IPS DF 19.7 (cell line): ENCODE measurements at regions not wholly inside any gene's neighbourhood (a gene's known extent, or its start where the extent isn't known, plus 50 kb on each side); places are given as distances from the start of the nearest gene placed in this dataset.

ENCODE experiments used
- DNase-seq: peaks from one replicate; pipeline ENCODE4 v3.0.0-alpha.2; 2013; ENCODE audit warnings: low read depth, low spot score

GRCh38 chr9:120292606-120293005 is 287.4 kb downstream of the CDK5RAP2 start:
- DNase-seq, result no peak

- DNase-seq, result no peak
Measured at GRCh38 chr9:120291050-120291449, 288.9 kb downstream of the CDK5RAP2 start.

GRCh38 chr9:120289990-120290975 is 289.7 kb downstream of the CDK5RAP2 start:
- DNase-seq, result no peak

- no peak for DNase-seq
Measured at GRCh38 chr9:120289098-120289497, 290.9 kb downstream of the CDK5RAP2 start.

- no peak for DNase-seq
Measured at GRCh38 chr9:120286530-120286929, 293.4 kb downstream of the CDK5RAP2 start.

- no peak for DNase-seq
Measured at GRCh38 chr9:120284821-120285220, 295.1 kb downstream of the CDK5RAP2 start.

- no peak for DNase-seq
Measured at GRCh38 chr9:120281665-120282064, 298.3 kb downstream of the CDK5RAP2 start.

GRCh38 chr9:120267929-120268328 is 312.0 kb downstream of the CDK5RAP2 start:
- no peak for DNase-seq

GRCh38 chr9:120265791-120266190 is 314.2 kb downstream of the CDK5RAP2 start:
- DNase-seq, result no peak

GRCh38 chr9:120264528-120264927 is 315.4 kb downstream of the CDK5RAP2 start:
- DNase-seq, result no peak

GRCh38 chr9:120263836-120264235 is 316.1 kb downstream of the CDK5RAP2 start:
- no peak for DNase-seq

GRCh38 chr9:120261419-120261818 is 318.5 kb downstream of the CDK5RAP2 start:
- no peak for DNase-seq

GRCh38 chr9:120259100-120259499 is 320.9 kb downstream of the CDK5RAP2 start:
- no peak for DNase-seq

GRCh38 chr9:120258096-120258495 is 321.9 kb downstream of the CDK5RAP2 start:
- no peak for DNase-seq

- no peak for DNase-seq
Measured at GRCh38 chr9:120257483-120257882, 322.5 kb downstream of the CDK5RAP2 start.

- DNase-seq, result no peak
Measured at GRCh38 chr9:120256146-120256545, 323.8 kb downstream of the CDK5RAP2 start.

- no peak for DNase-seq
Measured at GRCh38 chr9:120252248-120252647, 327.7 kb downstream of the CDK5RAP2 start.

- no peak for DNase-seq
Measured at GRCh38 chr9:120242116-120242811, 337.7 kb downstream of the CDK5RAP2 start.

GRCh38 chr9:120236596-120236995 is 343.4 kb downstream of the CDK5RAP2 start:
- no peak for DNase-seq

- no peak for DNase-seq
Measured at GRCh38 chr9:120235081-120235480, 344.9 kb downstream of the CDK5RAP2 start.

GRCh38 chr9:120230227-120230626 is 349.7 kb downstream of the CDK5RAP2 start:
- DNase-seq, result no peak

GRCh38 chr9:120221844-120222243 is 358.1 kb downstream of the CDK5RAP2 start:
- DNase-seq, result no peak

- DNase-seq, result no peak
Measured at GRCh38 chr9:120214332-120214731, 365.6 kb downstream of the CDK5RAP2 start.
